OCI-LY7 (cell line): ENCODE measurements at regions not wholly inside any gene's neighbourhood (a gene's known extent, or its start where the extent isn't known, plus 50 kb on each side); places are given as distances from the start of the nearest gene placed in this dataset.

Source experiments
- BruUV-seq: library from RNA; stranded (reverse); fragments of 400-500 nt; replicated peaks from 2 replicates; lab custom pipeline; 2021; lab: Mats Ljungman, UMichigan
- CTCF ChIA-PET: fragments of 300-600 bp; sonication (Branson Sonifier 250); formaldehyde crosslinking; loops from one replicate; lab custom pipeline; 2022; ENCODE audit warnings: antibody characterized with exemption; ENCODE audit not compliant: unreplicated experiment; lab: Charles Lee
- POLR2A ChIA-PET: fragments of 300-600 bp; sonication (Branson Sonifier 250); formaldehyde crosslinking; loops from one replicate; lab custom pipeline; 2022; ENCODE audit warnings: antibody characterized with exemption; lab: Charles Lee
- DNase-seq: peaks from one replicate; pipeline ENCODE4 v3.0.0-alpha.2; 2015; ENCODE audit warnings: low spot score
- H2AFZ ChIP-seq: fragments of 200-600 bp; sonication (generic), shearing (Covaris generic); 2 replicates; pipeline ENCODE4 v1.6.1; 2014; ENCODE audit warnings: mild to moderate bottlenecking, antibody characterized with exemption, low read length, moderate library complexity
- H3K27ac ChIP-seq: fragments of 200-600 bp; sonication (generic); 2 replicates; pipeline ENCODE4 v1.5.1; 2014; ENCODE audit warnings: mixed run types, low read depth, mild to moderate bottlenecking, moderate library complexity, low read length, inconsistent platforms; ENCODE audit not compliant: poor library complexity, severe bottlenecking
- H3K36me3 ChIP-seq: fragments of 200-600 bp; sonication (generic); 2 replicates; pipeline ENCODE4 v1.6.1; 2014; ENCODE audit warnings: mild to moderate bottlenecking, antibody characterized with exemption, low read length, moderate library complexity, mixed read lengths; ENCODE audit not compliant: insufficient read depth
- H3K4me1 ChIP-seq: fragments of 200-600 bp; sonication (generic); 2 replicates; pipeline ENCODE4 v1.5.1; 2014; ENCODE audit warnings: mild to moderate bottlenecking, low read length; ENCODE audit not compliant: insufficient read depth, poor library complexity, severe bottlenecking
- H3K4me2 ChIP-seq: fragments of 200-600 bp; sonication (generic); 2 replicates; pipeline ENCODE4 v1.6.1; 2014; ENCODE audit warnings: mild to moderate bottlenecking, low read length
- H3K4me3 ChIP-seq: fragments of 200-600 bp; sonication (generic); 2 replicates; pipeline ENCODE4 v1.5.1; 2014; ENCODE audit warnings: mild to moderate bottlenecking, low read depth, low read length; ENCODE audit not compliant: poor library complexity, severe bottlenecking
- H3K79me2 ChIP-seq: fragments of 200-600 bp; sonication (generic); 2 replicates; pipeline ENCODE4 v1.6.1; 2016; ENCODE audit warnings: low read depth, mild to moderate bottlenecking, low read length, moderate library complexity, mixed read lengths; ENCODE audit not compliant: insufficient read depth
- H3K9me2 ChIP-seq: fragments of 200-600 bp; sonication (generic); 2 replicates; pipeline ENCODE4 v1.6.1; 2016; ENCODE audit warnings: mild to moderate bottlenecking, low read length, mixed read lengths; ENCODE audit not compliant: insufficient read depth
- H3K9me3 ChIP-seq: fragments of 200-600 bp; sonication (generic); 2 replicates; pipeline ENCODE4 v1.6.1; 2014; ENCODE audit warnings: mild to moderate bottlenecking, mixed run types, low read length, mixed read lengths
- H4K20me1 ChIP-seq: fragments of 200-600 bp; sonication (generic); 2 replicates; pipeline ENCODE4 v1.6.1; 2014; ENCODE audit warnings: mild to moderate bottlenecking, antibody characterized with exemption, low read length, moderate library complexity, mixed read lengths; ENCODE audit not compliant: insufficient read depth
- CTCF ChIP-seq: fragments of 200-600 bp; sonication (generic); conservative IDR thresholded peaks from 2 replicates; pipeline ENCODE4 v1.5.1; 2014; ENCODE audit warnings: mild to moderate bottlenecking, antibody characterized with exemption, low read length, moderate library complexity, mixed read lengths
- EZH2phosphoT487 ChIP-seq: fragments of 200-600 bp; sonication (generic); IDR thresholded peaks from 2 replicates; pipeline ENCODE4 v1.6.1; 2018; ENCODE audit warnings: low read depth, borderline replicate concordance, mild to moderate bottlenecking, mixed run types, antibody characterized with exemption, low read length, moderate library complexity, mixed read lengths
- intact Hi-C: fragments of 100-400 bp; cut with micrococcal nuclease; formaldehyde crosslinking; loops from one replicate; pipeline ENCODE4 v1.10.0; 2022; ENCODE audit not compliant: unreplicated experiment

- CTCF ChIA-PET: no interaction called here
- Histone ChIP-seq H3K79me2 (no peaks in the 10 kb centered on the region), H2AFZ (no peak overlapping the region), H3K27ac (no peak overlapping the region), H3K4me2 (no peak overlapping the region), H4K20me1 (no peaks in the 10 kb centered on the region), H3K9me2 (no peaks in the 10 kb centered on the region), H3K4me1 (no peaks in the 10 kb centered on the region), H3K4me3 (no peak overlapping the region), H3K9me3 (no peaks in the 10 kb centered on the region), H3K36me3 (no peaks in the 10 kb centered on the region)
- BruUV-seq: no TSS peak
- intact Hi-C loops: no loop called here
- TF ChIP-seq EZH2phosphoT487: no peak
- no peak for TF ChIP-seq CTCF
- DNase-seq: no peak
- POLR2A ChIA-PET: no interaction called here
These were observed 437.7 kb downstream of the PLCL1 start for GRCh38 chr2:198242093-198242492.

- no peak for DNase-seq
- Histone ChIP-seq H3K9me3 (no peaks in the 10 kb centered on the region), H3K36me3 (no peaks in the 10 kb centered on the region), H3K4me3 (no peak overlapping the region), H3K4me1 (no peaks in the 10 kb centered on the region), H3K9me2 (no peaks in the 10 kb centered on the region), H3K79me2 (no peaks in the 10 kb centered on the region), H3K4me2 (no peak overlapping the region), H3K27ac (no peak overlapping the region), H2AFZ (no peak overlapping the region), H4K20me1 (no peaks in the 10 kb centered on the region)
- no peak for TF ChIP-seq CTCF
- no peak for TF ChIP-seq EZH2phosphoT487
- intact Hi-C loops: no loop called here
- ChIA-PET CTCF (no interaction called here), POLR2A (no interaction called here)
- no TSS peak for BruUV-seq
These were observed 434.0 kb downstream of the PLCL1 start for GRCh38 chr2:198238429-198238828.

- intact Hi-C loops: no loop called here
- POLR2A ChIA-PET: interaction anchor here (0.6 kb wide), 1 partner anchor 229 kb away, joined by 3 read pairs; no protein-coding TSS in a partner anchor
These were observed 431.9 kb downstream of the PLCL1 start for GRCh38 chr2:198236338-198236737.

More at GRCh38 chr2:198236338-198236737, 431.9 kb downstream of the PLCL1 start:
- BruUV-seq: no TSS peak
- H3K79me2 ChIP-seq: no peaks in the 10 kb centered on the region
- CTCF ChIA-PET: no interaction called here
- no peak for DNase-seq
- H3K4me3 ChIP-seq: no peak overlapping the region
- no peaks in the 10 kb centered on the region for H3K9me3 ChIP-seq
- no peaks in the 10 kb centered on the region for H4K20me1 ChIP-seq
- H3K4me1 ChIP-seq: no peaks in the 10 kb centered on the region
- H3K36me3 ChIP-seq: no peaks in the 10 kb centered on the region
- H3K27ac ChIP-seq: no peak overlapping the region
- H2AFZ ChIP-seq: no peak overlapping the region
- H3K4me2 ChIP-seq: no peak overlapping the region
- no peaks in the 10 kb centered on the region for H3K9me2 ChIP-seq
- TF ChIP-seq CTCF (no peak), EZH2phosphoT487 (no peak)
